AG04450 (cell line): ENCODE measurements at regions not wholly inside any gene's neighbourhood (a gene's known extent, or its start where the extent isn't known, plus 50 kb on each side); places are given as distances from the start of the nearest gene placed in this dataset.

Source experiments
- CTCF ChIA-PET: fragments of 300-600, 350-600 bp; formaldehyde crosslinking; extraction: SDS; loops from one replicate; lab custom pipeline; 2022; ENCODE audit warnings: antibody characterized with exemption, inconsistent platforms; lab: Charles Lee
- POLR2A ChIA-PET: fragments of 350-600 bp; formaldehyde crosslinking; extraction: SDS; loops from one replicate; lab custom pipeline; 2021; ENCODE audit warnings: antibody characterized with exemption, inconsistent platforms; lab: Yijun Ruan, JAX
- DNase-seq: peaks from one replicate; pipeline ENCODE4 v3.0.0-alpha.2; 2011; ENCODE audit warnings: low read depth, low spot score
- H3K27ac ChIP-seq: one replicate; pipeline ENCODE4 v1.5.1; 2012; ENCODE audit warnings: low read depth, low read length, control low read depth
- H3K27me3 ChIP-seq: one replicate; pipeline ENCODE4 v1.6.0; 2012; ENCODE audit warnings: low read length; ENCODE audit not compliant: control insufficient read depth, insufficient read depth
- H3K4me3 ChIP-seq: 2 replicates; pipeline ENCODE4 v1.5.1; 2011; ENCODE audit warnings: mild to moderate bottlenecking, low read depth, low read length, control low read depth
- H3K9me3 ChIP-seq: 2 replicates; pipeline ENCODE4 v1.5.1; 2012; ENCODE audit warnings: low read length; ENCODE audit not compliant: control insufficient read depth, insufficient read depth
- TF ChIP-seq, protein P1 (sequence below): IDR thresholded peaks from 2 replicates; pipeline ENCODE4 v1.5.1; 2011; ENCODE audit warnings: low read depth, low read length, control low read depth, inconsistent platforms

DNA sequence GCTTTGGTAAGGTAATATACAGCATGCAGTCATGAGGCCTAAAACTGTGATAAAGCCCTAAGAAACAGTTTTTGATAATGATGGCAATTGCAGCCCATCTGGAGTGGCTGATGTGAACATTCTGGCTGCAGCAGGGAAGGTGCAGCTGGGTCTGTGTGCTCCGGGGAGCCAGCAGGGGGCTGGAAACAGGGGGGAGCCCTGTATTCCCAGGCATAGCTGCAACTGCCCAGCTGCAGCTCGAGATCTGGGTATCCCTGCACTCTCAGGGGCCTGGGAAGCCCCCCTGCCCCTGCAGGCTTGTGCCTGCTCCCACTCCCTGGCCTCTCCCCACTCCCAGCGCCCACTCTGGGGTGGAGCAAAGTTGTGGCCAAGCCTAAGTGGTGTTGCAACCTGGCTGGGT lies 95.6 kb downstream of the RRAGB start:
- no peaks in the 10 kb centered on the region; the same call in 1 of the 2 replicates for H3K9me3 ChIP-seq
- ChIA-PET POLR2A (no interaction called here), CTCF (no interaction called here)

GRCh38 chrX:55815546-55815945 lies 98.0 kb downstream of the RRAGB start:
- no peak overlapping the region for H3K27ac ChIP-seq
- TF ChIP-seq, protein P1, sequence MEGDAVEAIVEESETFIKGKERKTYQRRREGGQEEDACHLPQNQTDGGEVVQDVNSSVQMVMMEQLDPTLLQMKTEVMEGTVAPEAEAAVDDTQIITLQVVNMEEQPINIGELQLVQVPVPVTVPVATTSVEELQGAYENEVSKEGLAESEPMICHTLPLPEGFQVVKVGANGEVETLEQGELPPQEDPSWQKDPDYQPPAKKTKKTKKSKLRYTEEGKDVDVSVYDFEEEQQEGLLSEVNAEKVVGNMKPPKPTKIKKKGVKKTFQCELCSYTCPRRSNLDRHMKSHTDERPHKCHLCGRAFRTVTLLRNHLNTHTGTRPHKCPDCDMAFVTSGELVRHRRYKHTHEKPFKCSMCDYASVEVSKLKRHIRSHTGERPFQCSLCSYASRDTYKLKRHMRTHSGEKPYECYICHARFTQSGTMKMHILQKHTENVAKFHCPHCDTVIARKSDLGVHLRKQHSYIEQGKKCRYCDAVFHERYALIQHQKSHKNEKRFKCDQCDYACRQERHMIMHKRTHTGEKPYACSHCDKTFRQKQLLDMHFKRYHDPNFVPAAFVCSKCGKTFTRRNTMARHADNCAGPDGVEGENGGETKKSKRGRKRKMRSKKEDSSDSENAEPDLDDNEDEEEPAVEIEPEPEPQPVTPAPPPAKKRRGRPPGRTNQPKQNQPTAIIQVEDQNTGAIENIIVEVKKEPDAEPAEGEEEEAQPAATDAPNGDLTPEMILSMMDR = no peak
- ChIA-PET CTCF (no interaction called here), POLR2A (no interaction called here)
- H3K27me3 ChIP-seq = no peaks in the 10 kb centered on the region
- no peak overlapping the region for H3K4me3 ChIP-seq
- H3K9me3 ChIP-seq = no peaks in the 10 kb centered on the region; the same call in 1 of the 2 replicates
- no peak for DNase-seq

More for the DNA sequence above, 95.6 kb downstream of the RRAGB start:
- Histone ChIP-seq H3K27ac (no peak overlapping the region), H3K27me3 (no peaks in the 10 kb centered on the region), H3K4me3 (no peak overlapping the region)
- DNase-seq = no peak
- TF ChIP-seq, protein P1 = no peak

- TF ChIP-seq, protein P1 = no peak
- no peak for DNase-seq
- Histone ChIP-seq H3K27ac (no peak overlapping the region), H3K9me3 (no peaks in the 10 kb centered on the region; the same call in 1 of the 2 replicates), H3K4me3 (no peak overlapping the region), H3K27me3 (no peaks in the 10 kb centered on the region)
- CTCF ChIA-PET = no interaction called here
- POLR2A ChIA-PET = no interaction called here
These were observed 98.5 kb downstream of the RRAGB start for GRCh38 chrX:55816023-55816422.

DNA sequence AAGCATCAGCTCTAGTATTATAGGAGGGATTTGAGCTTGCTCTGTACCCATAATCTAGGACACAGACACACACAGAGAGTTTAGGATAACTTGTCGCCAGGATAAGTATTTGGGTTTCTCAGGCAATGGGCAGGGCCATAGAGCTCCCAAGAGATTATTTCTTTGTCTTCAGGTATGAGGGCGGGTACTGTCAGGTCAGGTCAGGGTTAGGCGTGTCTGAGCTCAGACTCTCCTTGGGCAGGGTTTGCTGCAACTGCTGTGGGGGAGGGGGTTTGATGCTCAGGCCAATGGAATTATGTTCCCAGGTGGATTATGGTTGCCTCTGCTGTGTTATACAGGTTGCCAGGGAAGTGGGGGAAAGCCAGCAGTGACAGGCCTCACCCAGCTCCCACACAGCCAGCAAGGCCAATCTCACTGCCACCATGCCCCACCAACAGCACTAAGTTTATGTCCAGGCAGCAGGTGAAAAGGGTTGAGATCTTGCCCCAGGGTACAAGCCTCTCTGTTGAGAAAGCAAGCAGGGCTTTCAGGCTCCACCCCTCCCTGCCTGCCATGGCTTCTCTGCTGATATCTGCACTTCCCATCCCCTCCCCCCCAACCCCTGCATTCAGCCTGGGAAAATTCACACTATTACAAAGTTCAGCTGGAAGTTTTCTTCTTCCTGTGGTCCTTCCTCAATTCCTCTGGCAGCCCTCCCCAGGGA lies 101.3 kb downstream of the RRAGB start:
- no peaks in the 10 kb centered on the region for H3K27me3 ChIP-seq
- H3K4me3 ChIP-seq = no peak overlapping the region
- ChIA-PET POLR2A (no interaction called here), CTCF (no interaction called here)
- TF ChIP-seq, protein P1 = no peak
- H3K27ac ChIP-seq = no peak overlapping the region
- no peak for DNase-seq
- no peaks in the 10 kb centered on the region; the same call in 1 of the 2 replicates for H3K9me3 ChIP-seq

- no peaks in the 10 kb centered on the region for H3K27me3 ChIP-seq
- H3K4me3 ChIP-seq = no peak overlapping the region
- H3K27ac ChIP-seq = no peak overlapping the region
- H3K9me3 ChIP-seq = peaks cover 4% of the 10 kb centered on the region; the same call in 1 of the 2 replicates
- no peak for DNase-seq
- ChIA-PET CTCF (no interaction called here), POLR2A (no interaction called here)
- TF ChIP-seq, protein P1 = no peak
These were observed 121.9 kb downstream of the RRAGB start for GRCh38 chrX:55839485-55839884.
